GM19468 (cell line): ENCODE measurements at regions not wholly inside any gene's neighbourhood (a gene's known extent, or its start where the extent isn't known, plus 50 kb on each side); places are given as distances from the start of the nearest gene placed in this dataset.
"Not testable (repeated sequence)": the region's sequence is repeated elsewhere in the genome, so short reads cannot be mapped to it uniquely, and the experiment has no call there.

Experiments used
- ATAC-seq: cut with Tn5 transposase; IDR thresholded peaks from one replicate; pipeline ENCODE4 v1.9.1; 2021; ENCODE audit warnings: mild to moderate bottlenecking, moderate library complexity, moderate number of reproducible peaks; ENCODE audit not compliant: unreplicated experiment; ENCODE audit errors: extremely low read depth

GRCh38 chr5:174559141-174559540 is 165.2 kb upstream of the MSX2 start:
- no peak for ATAC-seq

DNA sequence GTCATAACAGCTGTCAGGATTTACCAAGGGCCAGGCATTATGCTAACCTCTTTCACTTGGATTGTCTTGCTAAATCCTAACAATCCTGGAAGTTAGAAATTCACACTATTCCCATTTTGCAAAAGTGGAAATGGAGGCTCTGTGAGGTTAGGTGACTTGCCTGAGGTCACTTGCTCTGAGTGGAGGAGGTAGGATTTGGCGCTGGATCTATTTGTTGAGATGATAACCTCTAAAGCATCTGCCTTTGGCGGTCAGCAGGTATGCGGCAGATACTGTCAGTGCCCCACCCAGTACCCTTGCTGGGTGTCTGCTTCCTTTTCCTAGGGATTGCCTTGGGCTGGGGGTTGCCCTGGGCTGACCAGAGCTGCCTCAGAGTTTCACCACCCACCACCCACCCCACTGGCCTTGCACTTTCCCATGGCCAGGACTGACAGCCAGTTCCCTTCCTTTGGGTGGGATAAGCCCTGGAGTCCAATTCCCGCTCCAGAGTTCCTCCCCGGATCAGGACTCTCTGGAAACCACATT is 164.8 kb upstream of the MSX2 start:
- ATAC-seq: no peak

GRCh38 chr5:174560861-174561260 is 163.5 kb upstream of the MSX2 start:
- no peak for ATAC-seq

- ATAC-seq: not testable (repeated sequence)
Observed at GRCh38 chr5:174563040-174563439, 161.3 kb upstream of the MSX2 start.

DNA sequence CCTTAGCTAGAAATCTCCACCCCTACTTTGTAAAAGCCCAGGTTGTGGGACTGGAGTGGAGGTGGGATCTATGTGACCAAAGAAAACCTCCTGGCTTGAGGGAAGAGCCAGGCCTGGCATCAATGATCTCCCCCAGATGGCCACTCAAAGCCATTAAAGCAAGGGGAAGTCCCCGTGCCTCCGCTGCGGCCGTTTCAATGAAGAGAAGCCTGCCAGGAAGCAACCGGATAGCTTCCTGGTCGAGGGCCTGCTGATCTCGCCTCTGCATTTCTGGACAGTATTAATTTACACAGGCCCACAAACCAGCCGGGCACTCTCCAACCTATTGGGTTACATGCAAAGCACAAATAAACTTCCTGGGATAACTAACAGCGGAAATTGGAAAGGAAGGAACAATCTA is 160.5 kb upstream of the MSX2 start:
- ATAC-seq: no peak

DNA sequence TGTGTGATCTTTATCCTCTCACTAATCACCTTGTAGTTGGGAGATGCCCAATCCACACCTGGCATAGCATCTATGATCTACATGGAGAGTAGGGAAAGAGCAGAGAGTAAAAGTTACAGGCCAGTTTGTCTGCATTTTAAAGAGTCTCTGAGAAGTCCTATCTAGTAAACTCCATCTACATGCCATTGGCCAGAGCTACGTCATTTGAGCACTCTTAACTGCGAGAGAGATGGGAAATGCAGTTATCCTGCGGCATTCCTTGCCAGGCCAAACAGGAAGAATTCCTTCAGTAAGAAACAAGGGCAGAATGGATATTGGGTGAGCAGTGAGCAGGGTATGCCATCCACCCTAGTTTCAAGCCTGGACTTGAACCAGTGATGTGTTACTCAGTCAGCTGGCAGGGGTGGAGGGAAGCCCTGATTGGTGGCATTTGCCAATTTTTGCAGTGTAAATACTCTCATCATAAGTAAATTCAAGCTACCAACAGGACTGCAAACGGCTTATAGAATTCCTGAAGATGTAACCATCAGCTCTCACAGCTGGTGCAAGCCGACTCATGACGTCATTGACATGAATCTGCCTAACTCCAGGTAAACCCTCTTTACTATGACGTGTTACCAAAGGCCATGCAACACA is 156.8 kb upstream of the MSX2 start:
- no peak for ATAC-seq

- ATAC-seq: no peak
Observed at GRCh38 chr5:174570662-174571061, 153.7 kb upstream of the MSX2 start.

DNA sequence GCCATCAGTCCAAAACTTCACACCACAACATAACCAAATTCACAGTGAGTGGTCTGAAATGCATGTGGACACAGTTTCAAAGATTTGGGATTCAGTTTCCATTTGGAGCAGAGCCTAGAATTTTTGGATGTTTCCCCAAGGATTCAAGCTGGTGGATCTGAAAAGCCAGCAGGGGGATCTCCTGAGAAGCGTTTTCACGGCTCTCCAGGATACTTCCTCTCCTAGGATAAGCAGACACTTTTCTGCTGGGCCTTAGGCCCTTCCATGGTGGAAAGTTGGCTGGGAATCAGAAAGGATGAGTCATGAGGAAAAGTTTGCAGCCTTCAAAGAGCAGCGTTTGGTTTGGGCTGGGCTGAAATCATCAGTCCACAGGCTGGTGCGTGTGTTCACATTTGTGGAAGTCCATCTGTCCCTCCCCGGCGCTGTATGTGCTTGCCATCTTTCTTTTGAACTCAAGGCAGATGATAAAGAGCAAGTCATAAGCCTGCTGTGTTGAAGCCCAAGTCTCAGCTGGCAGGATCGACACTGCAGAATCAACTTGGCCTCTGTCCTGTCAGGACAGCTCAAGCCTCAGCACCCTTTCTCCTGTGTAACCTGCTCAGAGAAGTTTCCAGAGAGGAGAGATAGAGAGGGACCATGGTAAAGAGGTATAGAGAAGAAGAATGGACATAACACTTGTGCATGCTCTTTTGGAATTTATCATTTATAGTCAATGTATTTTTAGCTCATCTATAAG is 152.6 kb upstream of the MSX2 start:
- ATAC-seq: no peak

DNA sequence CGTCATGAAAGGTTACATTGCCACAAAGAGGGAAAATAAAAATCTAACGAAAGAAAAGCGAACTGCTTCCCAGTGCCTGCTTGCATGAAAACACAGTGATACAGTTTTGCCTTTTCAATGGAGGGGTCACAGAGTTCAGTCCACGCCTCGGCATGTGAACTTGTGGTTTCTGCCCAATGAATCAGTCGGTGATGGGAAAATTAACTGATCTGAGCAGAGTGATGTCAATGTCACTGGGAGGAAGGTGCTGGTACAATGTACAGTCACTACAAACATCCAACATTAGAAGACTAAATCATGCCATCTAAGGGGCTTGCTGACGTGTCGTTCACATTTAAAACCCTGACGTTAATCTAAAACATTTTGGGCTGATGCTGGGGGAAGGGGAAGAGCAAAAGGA is 151.8 kb upstream of the MSX2 start:
- no peak for ATAC-seq

DNA sequence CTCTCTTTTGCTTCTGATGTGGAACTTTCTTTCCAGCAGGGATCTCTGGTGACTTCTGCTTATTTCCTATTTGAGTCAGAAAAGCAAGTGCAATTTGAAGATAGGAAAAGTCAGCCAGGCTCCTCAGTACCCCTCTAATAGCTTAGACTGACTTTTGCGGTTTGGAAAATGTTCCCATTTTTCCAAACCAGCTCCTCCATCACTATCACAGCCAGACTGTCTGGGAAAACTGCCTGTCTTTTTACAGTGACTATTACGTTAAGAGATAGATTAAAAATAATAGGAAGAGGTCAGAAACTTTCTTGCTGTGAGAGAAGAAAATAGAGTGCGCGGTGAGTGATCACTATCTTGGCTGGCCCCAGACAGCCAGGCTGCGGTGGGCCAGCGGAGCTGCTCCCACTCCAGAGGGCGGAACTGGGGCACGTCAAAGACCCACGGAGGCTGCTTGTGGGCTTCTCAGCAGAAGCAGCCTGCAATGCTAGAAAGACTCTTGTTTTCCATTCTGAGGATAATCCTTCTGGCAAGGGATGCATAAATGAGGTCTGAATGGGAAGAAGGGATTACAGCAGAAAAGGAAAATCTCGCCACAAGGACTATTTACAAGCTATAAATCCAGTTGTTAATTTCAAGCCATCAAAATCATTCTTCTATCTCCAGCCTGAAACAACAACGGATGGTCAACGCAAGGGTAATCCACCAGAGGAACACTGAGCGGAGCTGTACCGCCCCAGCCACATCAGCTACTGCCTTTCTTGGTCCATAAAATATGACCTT is 151.0 kb upstream of the MSX2 start:
- ATAC-seq: no peak

GRCh38 chr5:174575043-174575442 is 149.3 kb upstream of the MSX2 start:
- no peak for ATAC-seq

DNA sequence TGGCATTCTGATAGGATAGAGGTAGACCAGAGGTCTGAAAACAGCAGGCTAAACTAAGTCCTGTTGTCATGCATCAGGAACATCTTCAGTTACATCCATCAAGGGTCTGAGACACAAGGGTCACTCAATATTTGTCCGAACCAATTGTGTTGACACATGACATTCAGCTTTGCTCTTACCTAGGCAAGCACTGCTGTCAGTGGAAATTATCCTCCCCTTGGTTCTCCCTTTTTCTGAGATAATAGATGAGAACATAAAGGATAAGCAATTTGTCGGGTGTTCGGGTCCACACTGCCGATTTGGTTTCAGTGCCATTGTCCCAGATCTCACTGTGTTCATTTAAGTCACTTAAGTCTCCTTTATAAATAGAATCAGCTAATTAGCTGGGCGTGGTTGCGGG is 148.3 kb upstream of the MSX2 start:
- ATAC-seq: no peak

- ATAC-seq: no peak
Observed at GRCh38 chr5:174581479-174581878, 142.9 kb upstream of the MSX2 start.

DNA sequence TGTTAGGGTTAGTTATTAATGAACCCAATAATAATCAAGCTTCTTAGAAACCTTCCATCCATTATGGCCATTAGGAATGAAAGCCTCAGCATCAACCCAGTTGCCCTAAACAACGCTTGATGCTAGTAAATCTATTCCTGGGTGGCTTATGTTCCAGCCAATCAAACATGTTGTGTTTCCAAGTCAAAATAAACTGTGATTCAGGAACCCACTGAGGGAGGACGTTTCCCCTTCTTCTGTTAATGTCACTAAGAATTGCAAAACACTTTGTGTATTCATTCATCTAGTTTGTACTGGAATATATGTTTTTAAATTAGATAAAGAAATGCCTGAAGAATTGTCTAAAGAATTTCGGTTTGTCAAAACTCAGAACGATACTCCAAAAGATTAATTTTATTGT is 142.5 kb upstream of the MSX2 start:
- ATAC-seq: no peak

- no peak for ATAC-seq
Observed at GRCh38 chr5:174583071-174583470, 141.3 kb upstream of the MSX2 start.

- ATAC-seq: no peak
Observed at GRCh38 chr5:174585472-174585871, 138.9 kb upstream of the MSX2 start.

DNA sequence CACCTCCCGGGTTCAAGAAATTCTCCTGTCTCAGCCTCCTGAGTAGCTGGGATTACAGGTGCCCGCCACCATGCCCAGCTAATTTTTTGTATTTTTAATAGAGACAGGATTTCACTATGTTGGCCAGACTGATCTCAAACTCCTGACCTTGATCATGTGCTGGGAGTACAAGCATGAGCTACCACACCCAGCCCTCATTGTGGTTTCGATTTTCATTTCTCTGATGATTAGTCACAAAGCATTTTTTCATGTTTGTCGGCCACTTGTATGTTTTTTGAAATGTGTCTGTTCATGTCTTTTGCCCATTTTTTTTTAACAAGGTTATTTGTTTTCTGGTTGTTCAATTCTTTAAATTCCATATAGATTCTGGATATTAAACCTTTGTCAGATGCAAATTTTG is 138.2 kb upstream of the MSX2 start:
- ATAC-seq: not testable (repeated sequence)

DNA sequence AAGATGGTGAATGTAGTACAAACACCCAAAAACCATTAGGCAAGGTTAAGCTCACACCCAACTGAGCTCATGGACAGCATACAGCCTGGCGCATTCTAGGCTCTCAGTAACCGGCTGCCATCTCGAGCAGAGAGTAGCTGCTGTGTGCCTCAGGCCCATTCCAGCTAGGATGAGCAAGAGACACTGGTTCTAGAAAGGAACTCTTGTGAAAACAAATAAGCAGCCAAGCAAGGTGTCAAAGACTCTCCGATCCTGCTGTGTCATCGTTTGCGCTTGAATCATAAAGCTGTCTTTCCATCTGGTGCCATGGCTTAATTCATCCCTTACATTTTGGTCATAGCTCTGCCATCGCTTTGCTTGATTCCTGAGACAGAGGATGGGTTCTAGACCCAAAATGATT is 135.4 kb upstream of the MSX2 start:
- no peak for ATAC-seq

DNA sequence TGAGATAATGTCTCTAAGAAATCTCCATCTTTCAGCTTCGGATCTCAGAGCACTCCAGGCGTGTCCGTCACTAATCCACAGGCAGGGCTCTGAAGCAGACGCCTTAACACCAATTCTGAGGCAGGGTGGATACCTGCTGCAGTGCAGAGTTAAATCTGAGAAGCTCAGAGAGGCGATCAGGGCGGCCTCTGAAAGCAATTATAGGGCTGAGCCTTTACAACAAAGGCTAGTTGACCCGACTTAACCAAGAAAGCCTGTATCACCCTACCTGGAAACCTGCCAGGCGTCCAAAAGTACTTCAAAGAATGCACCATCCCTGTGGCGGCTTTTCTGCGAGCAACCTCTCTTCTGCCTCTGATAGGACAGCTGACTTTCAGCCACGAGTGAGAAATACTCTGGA is 134.8 kb upstream of the MSX2 start:
- no peak for ATAC-seq

DNA sequence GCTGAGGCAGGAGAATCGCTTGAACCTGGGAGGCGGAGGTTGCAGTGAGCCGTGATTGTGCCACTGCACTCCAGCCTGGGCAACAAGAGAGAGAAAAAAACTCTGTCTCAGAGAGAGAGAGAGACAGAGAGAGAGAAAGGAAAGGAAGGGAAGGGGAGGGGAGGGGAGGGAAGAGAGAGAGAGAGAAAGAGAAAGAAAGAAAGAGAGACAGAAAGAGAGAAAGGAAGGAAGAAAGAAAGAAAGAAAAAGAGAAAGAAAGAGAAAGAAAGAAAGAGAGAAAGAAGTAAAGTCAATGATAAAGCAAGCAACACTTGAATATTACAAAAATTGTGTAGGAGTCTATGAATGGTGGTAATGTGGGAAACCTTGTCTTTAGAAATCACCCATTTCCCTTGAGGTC is 133.6 kb upstream of the MSX2 start:
- no peak for ATAC-seq

- no peak for ATAC-seq
Observed at GRCh38 chr5:174596429-174596828, 128.0 kb upstream of the MSX2 start.
